Lung (tissue), 11 donors: ENCODE measurements at regions not wholly inside any gene's neighbourhood (a gene's known extent, or its start where the extent isn't known, plus 50 kb on each side); places are given as distances from the start of the nearest gene placed in this dataset.
A peak's percentile ranks its signal among the peaks of the same experiment; 100 is the strongest.

Experiments
- ATAC-seq: fragments of 200-7000 bp; cut with Tn5 transposase; one replicate; pipeline ENCODE4 v1.9.1; 2020; ENCODE audit warnings: moderate number of reproducible peaks; ENCODE audit not compliant: insufficient read depth, low FRiP score
- DNase-seq, 3 donors: peaks; one replicate each; pipeline ENCODE4 v3.0.0-alpha.2; 2013 to 2017
- H3K27ac ChIP-seq, 2 donors: one replicate each; pipeline ENCODE4 v1.5.1; 2013; ENCODE audit warnings: mild to moderate bottlenecking in 2 of 2, moderate library complexity in 2 of 2, control low read depth in 1 of 2, inconsistent platforms in 1 of 2, low read depth in 1 of 2, low read length in 1 of 2
- H3K27me3 ChIP-seq, 3 donors: one replicate each; pipeline ENCODE4 v1.5.1; 2013; ENCODE audit warnings: low read length in 2 of 3; ENCODE audit not compliant: control insufficient read depth in 3 of 3, insufficient read depth in 3 of 3
- H3K36me3 ChIP-seq, 4 donors: one replicate each; pipeline ENCODE4 v1.5.1; 2013; ENCODE audit warnings: low read length in 4 of 4, mild to moderate bottlenecking in 1 of 4, moderate library complexity in 1 of 4; ENCODE audit not compliant: control insufficient read depth in 4 of 4, insufficient read depth in 4 of 4
- H3K4me1 ChIP-seq, 5 donors: one replicate each; pipeline ENCODE4 v1.5.1; 2013; ENCODE audit warnings: low read length in 5 of 5, mild to moderate bottlenecking in 2 of 5, moderate library complexity in 1 of 5; ENCODE audit not compliant: control insufficient read depth in 5 of 5, insufficient read depth in 5 of 5
- H3K4me3 ChIP-seq: one replicate; pipeline ENCODE4 v1.5.1; 2013; ENCODE audit warnings: mild to moderate bottlenecking, control low read depth, moderate library complexity
- H3K9ac ChIP-seq, 2 donors: one replicate each; pipeline ENCODE4 v1.5.1; 2013; ENCODE audit warnings: low read length in 2 of 2, control low read depth in 1 of 2; ENCODE audit not compliant: insufficient read depth in 1 of 2
- H3K9me3 ChIP-seq, 4 donors: one replicate each; pipeline ENCODE4 v1.5.1; 2013; ENCODE audit warnings: low read length in 3 of 4, mild to moderate bottlenecking in 1 of 4, moderate library complexity in 1 of 4; ENCODE audit not compliant: control insufficient read depth in 4 of 4, insufficient read depth in 3 of 4
- WGBS, 2 donors: extraction: QIAGEN DNeasy Blood & Tissue Kit; methylation state at CpG; one replicate each; pipeline ENCODE4 v1.1.7; 2013; 5-methylcytosine and 5-hydroxymethylcytosine counted together
- TF ChIP-seq, protein P1 (sequence below): IDR thresholded peaks from 2 replicates; pipeline ENCODE4 v1.5.1; 2012; ENCODE audit warnings: mild to moderate bottlenecking; ENCODE audit errors: control extremely low read depth, extremely low read depth
- donor health status: control.
- donor health status: control.
- donor health status: Bipolar disorder and iron deficiency.
- donor health status: healthy.
- donor health status: DM: yes; HTN: yes; CAD: no.

DNA sequence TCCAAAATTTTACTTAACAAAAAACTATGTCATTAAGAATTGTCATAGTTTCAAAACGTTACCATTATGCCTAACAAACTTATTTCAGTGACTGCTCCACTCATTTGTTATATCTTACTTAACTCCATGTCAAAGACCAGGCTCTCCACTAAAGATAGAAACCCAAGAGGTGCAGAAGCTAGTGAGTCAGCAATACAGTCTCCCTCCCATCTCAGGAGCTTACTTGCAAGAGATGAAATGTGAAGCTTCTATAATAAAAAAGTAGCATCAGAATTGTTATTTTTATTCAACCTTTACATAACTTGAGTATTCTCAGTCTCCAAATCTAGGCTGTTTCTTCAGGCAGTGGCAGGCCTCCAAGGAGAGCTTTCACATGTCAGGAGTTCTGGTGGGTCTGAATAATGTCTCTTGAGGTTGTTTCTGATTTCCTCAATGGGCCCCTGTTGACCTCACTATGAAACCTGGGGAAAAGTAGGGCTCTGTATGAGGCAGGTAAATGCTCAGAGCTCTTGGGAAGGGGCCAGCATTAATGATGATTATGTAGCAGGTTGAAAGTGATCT lies 242.0 kb downstream of the NDFIP2 start:
- DNase-seq (no peak), ATAC-seq (no peak)
- WGBS, 2 donors: 32 to 58% methylated on average over 1 of the region's 1 CpG

DNA sequence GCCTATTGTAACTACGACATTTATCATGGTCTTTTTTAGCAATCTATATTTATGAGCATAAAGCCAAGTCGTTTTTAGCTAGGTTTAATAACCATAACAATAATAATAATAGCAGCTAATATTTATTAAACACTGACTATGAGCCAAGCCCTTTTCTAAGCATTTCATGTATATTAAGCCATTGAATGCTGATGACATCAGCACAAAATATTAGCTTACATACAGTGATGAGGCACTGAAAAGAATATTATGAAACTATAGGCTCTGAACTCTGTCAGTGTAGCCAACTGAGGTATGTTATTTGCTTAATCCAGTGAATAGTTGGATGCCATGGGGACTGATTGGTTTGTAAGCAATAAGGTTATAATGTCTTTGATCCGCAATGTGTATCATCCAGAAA lies 235.2 kb downstream of the NDFIP2 start:
- no peaks in the 10 kb centered on the region for H3K4me1 ChIP-seq
- TF ChIP-seq, protein P1, sequence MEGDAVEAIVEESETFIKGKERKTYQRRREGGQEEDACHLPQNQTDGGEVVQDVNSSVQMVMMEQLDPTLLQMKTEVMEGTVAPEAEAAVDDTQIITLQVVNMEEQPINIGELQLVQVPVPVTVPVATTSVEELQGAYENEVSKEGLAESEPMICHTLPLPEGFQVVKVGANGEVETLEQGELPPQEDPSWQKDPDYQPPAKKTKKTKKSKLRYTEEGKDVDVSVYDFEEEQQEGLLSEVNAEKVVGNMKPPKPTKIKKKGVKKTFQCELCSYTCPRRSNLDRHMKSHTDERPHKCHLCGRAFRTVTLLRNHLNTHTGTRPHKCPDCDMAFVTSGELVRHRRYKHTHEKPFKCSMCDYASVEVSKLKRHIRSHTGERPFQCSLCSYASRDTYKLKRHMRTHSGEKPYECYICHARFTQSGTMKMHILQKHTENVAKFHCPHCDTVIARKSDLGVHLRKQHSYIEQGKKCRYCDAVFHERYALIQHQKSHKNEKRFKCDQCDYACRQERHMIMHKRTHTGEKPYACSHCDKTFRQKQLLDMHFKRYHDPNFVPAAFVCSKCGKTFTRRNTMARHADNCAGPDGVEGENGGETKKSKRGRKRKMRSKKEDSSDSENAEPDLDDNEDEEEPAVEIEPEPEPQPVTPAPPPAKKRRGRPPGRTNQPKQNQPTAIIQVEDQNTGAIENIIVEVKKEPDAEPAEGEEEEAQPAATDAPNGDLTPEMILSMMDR: no peak
- 74 to 78% methylated on average over 3 of the region's 3 CpGs for WGBS, 2 donors
- no peak overlapping the region for H3K9ac ChIP-seq
- peaks cover 0 to 4% (median 2%) of the 10 kb centered on the region in 4 donors for H3K9me3 ChIP-seq
- DNase-seq (no peak), ATAC-seq (no peak)
- no peak overlapping the region for H3K4me3 ChIP-seq
- H3K36me3 ChIP-seq: no peaks in the 10 kb centered on the region
- H3K27me3 ChIP-seq: no peaks in the 10 kb centered on the region
- no peak overlapping the region for H3K27ac ChIP-seq

More for the DNA sequence above, 242.0 kb downstream of the NDFIP2 start:
- TF ChIP-seq, protein P1: no peak
- Histone ChIP-seq H3K27ac (no peak overlapping the region), H3K4me3 (no peak overlapping the region), H3K9ac (no peak overlapping the region), H3K36me3 (no peaks in the 10 kb centered on the region), H3K9me3 (peaks cover 0 to 4% (median 3%) of the 10 kb centered on the region in 4 donors), H3K4me1 (peaks cover 0 to 5% (median 0%) of the 10 kb centered on the region in 5 donors), H3K27me3 (no peaks in the 10 kb centered on the region)

DNA sequence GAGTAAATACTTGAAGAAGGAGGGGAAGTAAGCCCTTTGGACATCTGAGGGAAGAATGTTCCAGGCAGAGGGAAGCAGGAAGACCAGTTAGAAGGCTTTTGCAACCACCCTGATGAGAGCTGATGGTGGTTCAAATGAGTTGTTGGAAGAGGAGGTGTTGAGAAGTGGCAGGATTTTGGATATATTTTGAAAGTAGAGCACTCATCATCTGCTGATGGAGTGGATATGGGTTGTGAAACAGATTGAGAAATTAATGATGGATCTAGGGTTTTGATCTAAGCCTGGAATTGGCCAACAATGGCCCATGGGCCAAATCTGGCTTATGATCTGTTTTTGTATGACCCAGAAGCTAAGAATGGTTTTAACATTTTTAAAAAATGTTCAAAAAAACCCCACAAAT lies 230.7 kb downstream of the NDFIP2 start:
- DNase-seq: peak in 1 of 3 donors; percentile 29
- ATAC-seq: peak; percentile 41
- TF ChIP-seq, protein P1: no peak

DNA sequence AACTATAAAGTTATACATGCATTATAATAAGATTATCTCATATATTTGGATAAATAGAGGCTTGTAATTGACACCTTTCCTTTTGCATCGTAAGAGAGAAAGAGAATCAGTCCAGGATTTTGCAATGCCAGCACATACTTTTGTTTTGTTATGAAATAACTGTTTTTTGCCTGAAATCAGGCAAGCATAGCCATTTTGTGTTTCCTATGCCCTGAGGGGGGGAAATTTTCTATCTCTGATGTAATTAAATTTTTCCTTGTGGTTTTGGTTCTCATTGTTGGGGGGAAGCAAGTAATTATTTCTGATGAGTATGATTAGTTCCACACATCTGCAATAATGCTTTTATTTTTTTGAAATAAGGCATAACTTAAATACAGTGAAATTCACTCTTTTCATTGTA lies 229.4 kb downstream of the NDFIP2 start:
- TF ChIP-seq, protein P1: no peak
- WGBS, 2 donors: 29 to 60% methylated on average over 1 of the region's 1 CpG
- ATAC-seq (no peak), DNase-seq (peak in 2 of 3 donors; percentile 33 to 39)
- H3K9ac ChIP-seq: no peak overlapping the region
- H3K9me3 ChIP-seq: no peaks in the 10 kb centered on the region
- peaks cover 0 to 4% (median 0%) of the 10 kb centered on the region in 5 donors for H3K4me1 ChIP-seq
- no peaks in the 10 kb centered on the region for H3K27me3 ChIP-seq
- H3K27ac ChIP-seq: no peak overlapping the region
- no peaks in the 10 kb centered on the region for H3K36me3 ChIP-seq
- no peak overlapping the region for H3K4me3 ChIP-seq

More for the DNA sequence above, 230.7 kb downstream of the NDFIP2 start:
- no peak overlapping the region for H3K4me3 ChIP-seq
- H3K36me3 ChIP-seq: no peaks in the 10 kb centered on the region
- no peaks in the 10 kb centered on the region for H3K27me3 ChIP-seq
- peaks cover 0 to 4% (median 0%) of the 10 kb centered on the region in 5 donors for H3K4me1 ChIP-seq
- no peak overlapping the region for H3K27ac ChIP-seq
- H3K9me3 ChIP-seq: no peaks in the 10 kb centered on the region
- no peak overlapping the region for H3K9ac ChIP-seq
